ENCODE measurements at regions not wholly inside any gene's neighbourhood (a gene's known extent, or its start where the extent isn't known, plus 50 kb on each side); places are given as distances from the start of the nearest gene placed in this dataset.
A peak's percentile ranks its signal among the peaks of the same experiment; 100 is the strongest.

GRCh38 chr14:94717808-94718207 lies 52.1 kb downstream of the GSC start:
- no peak for DNase-seq

GRCh38 chr14:94716976-94717375 lies 52.9 kb downstream of the GSC start:
- no peak for DNase-seq

DNA sequence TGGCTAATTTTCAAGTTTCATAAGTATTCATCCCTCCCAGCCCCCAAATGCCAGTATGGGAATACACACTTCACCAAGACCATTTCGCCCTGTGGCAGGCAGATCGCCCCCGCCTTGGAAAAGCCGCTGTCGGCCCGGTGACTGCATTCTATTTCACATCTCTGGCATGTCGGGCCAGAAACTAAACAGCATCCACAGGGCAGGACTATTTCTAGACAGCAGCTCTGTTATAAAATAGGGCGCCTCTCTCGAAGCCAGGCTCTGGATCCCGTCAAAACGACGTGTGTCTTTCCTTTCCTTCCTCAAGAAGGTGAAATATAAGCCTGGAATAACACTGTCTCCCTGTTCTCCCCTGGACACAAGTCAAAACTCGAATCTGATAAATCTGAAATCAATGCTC lies 56.8 kb downstream of the GSC start:
- no peak for DNase-seq

- no peak for DNase-seq
Measured at GRCh38 chr14:94710731-94711130, 59.2 kb downstream of the GSC start.

- no peak for DNase-seq
Measured at GRCh38 chr14:94707494-94707893, 62.4 kb downstream of the GSC start.

DNA sequence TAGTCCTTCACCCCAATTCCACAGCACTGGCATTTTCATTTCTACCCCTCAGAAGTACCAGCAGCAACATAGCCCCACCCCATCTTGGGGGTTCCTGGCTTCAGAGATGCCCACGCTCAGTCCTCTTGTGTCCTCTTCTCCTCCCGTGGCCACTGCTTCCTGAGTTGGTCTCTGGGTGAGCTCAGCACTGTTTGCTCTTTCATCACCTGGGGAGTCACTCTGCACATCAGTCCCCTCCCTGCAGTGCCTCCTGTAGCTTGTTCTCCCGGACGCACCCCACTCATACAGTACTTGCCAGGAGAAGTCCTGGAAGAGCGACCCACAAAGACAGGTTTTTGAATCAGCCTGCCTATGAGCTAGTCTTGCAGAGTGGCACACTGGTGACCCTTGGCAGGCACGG lies 63.8 kb downstream of the GSC start:
- no peak for DNase-seq

DNA sequence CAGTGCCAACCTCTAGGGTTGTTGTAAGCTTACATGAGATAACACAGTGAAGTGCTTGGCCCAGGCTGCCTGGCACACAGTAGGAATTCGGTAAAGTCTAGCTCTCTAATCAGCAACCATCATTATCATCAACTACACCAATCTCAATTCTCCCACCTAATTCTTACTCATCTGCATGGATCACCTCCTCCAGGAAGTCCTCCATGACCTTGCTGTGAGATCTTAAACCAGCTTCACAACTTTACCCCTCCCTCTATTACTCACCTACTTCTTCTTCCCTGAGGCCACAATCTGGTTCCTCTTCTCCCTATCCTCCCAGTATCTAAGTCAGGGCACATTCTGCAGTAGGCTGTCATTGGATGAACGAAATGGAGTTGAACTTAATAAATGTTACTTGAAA lies 67.3 kb downstream of the GSC start:
- DNase-seq: no peak

GRCh38 chr14:94701861-94702370 lies 68.0 kb downstream of the GSC start:
- DNase-seq: no peak

- DNase-seq: no peak
Measured at GRCh38 chr14:94700336-94700735, 69.6 kb downstream of the GSC start.

DNA sequence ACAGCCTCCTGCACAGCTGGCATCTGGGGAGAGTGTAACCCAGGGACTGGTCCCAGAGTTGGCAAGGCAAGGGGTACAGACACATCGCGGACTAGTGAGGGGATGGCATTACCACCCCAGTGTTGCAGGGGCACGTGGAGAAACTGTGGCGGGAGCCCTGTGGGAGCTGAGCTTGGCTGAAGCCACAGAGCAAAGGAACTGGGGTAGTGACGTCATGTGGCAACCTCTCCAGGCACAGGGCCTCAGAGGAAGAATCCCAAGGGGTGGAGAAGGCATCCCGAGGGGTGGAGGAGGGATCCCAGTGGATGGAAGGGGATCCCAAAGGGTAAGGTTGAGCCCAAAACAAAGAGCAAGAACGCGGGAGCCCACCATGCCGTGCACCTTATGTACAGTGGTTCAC lies 70.1 kb downstream of the GSC start:
- DNase-seq: no peak

- DNase-seq: no peak
Measured at GRCh38 chr14:94697773-94698556, 71.9 kb downstream of the GSC start.

DNA sequence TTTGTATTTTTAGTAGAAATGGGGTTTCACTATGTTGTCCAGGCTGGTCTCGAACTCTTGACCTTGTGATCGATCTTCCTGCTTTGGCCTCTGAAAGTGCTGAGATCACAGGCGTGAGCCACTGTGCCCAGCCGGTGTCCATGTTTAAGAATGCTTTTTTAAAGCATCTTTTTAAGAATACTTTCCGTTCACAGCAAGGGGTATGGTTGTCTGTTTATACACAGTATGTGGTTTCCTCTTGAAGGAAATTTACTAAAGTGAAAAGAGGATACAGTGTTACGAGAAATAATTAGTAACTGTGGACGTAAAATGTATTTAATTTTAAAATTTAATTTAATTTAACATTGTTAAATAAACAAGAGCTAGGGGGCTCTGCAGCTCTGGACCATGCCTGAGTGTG lies 73.4 kb downstream of the GSC start:
- DNase-seq: no peak

DNA sequence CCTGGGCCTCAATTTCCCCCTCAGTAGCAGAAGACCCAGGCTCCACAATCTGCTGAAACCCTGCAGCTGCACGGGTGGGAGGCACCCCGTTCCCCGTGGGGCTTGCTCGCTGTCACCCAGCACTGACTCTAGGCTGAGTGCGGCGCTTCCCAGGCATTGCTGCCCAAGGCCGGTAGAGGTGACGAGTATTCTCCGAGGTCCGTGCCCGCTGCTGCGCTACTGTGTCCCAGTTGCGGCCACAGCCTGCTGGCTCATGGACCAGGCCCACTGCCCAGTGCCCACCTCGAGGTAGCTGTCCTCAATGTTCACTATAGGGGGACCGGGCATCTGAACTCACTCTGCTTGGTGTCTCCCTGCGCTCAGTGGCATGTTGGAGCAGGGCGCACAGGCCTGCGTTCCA lies 74.7 kb downstream of the GSC start:
- DNase-seq: no peak

GRCh38 chr14:94691660-94692034 lies 78.3 kb downstream of the GSC start:
- DNase-seq: no peak

DNA sequence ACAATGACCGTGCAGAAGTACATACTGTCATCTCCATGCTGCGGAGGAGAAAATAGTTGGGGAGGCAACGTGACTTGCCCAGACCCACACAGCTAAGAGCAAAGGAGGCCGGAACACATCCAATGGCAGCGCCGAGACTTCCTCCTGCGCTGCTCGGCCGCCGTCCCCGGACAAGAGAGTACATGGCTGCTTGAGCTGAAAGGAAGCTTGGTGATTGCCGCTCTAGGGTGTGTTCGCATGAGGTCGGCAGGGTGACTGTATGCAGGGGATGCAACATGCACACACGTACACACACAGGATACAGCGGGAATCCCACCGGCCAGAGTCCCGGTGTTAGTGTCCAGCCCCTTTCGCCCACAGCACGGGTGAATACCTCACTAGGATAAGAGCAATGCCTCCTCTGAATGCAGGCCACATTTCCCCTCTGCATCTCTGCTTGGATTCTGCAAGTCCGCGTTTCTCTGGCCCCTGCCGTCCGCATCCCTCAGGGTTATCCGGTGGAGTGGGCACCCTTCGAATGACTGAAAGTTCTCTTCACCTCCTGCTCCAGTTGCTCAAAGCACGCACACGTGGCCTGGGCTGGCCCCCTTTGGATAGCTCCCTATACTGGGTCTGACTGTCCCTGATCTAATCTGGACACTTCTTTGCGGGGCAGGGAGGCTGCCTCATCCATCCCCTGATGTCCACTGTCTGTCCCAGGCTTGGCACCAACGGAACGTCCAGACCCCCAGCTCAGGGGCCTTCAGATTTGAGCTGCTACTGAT lies 78.8 kb downstream of the GSC start:
- DNase-seq: no peak

DNA sequence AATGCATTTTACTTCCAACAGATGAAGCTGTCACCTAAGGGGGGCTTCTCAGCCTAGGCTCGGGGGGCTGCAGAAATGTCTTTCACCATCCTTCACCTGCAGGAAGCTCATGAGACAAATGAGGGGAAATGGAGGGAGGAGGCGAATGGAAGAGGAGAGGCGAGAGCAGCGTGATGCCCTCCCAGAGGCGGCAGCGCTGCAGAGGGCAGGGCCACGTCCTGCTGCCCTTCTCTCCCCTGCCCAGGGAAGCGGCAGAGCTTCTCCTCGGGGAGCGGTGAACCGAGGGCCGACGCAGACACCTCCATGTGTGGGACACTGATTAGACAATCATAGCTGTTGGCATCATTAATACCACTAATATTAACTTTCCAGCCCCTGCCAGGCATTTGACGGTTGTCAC lies 78.3 kb downstream of the SERPINA3 start:
- DNase-seq: no peak

DNA sequence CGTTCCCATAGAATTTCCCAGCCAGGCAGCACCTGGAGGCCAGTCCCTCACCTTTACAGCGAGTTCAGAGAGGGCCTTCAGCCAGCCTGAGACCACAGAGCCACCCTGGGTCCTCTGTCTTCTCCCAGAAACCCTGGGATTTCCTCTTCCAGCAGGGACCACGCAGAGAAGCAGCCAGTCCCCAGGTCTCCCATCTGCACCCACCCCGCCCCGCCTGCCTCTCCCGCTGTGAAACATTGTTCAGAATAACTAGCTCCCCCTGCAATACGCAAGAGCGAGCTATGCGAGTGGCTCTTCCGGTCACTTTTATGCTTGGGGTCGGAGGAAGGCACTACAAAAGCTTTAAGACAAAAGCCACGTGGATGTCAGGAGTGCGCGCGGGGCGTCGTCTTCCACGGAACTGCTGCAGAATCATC lies 77.8 kb downstream of the SERPINA3 start:
- DNase-seq: no peak

DNA sequence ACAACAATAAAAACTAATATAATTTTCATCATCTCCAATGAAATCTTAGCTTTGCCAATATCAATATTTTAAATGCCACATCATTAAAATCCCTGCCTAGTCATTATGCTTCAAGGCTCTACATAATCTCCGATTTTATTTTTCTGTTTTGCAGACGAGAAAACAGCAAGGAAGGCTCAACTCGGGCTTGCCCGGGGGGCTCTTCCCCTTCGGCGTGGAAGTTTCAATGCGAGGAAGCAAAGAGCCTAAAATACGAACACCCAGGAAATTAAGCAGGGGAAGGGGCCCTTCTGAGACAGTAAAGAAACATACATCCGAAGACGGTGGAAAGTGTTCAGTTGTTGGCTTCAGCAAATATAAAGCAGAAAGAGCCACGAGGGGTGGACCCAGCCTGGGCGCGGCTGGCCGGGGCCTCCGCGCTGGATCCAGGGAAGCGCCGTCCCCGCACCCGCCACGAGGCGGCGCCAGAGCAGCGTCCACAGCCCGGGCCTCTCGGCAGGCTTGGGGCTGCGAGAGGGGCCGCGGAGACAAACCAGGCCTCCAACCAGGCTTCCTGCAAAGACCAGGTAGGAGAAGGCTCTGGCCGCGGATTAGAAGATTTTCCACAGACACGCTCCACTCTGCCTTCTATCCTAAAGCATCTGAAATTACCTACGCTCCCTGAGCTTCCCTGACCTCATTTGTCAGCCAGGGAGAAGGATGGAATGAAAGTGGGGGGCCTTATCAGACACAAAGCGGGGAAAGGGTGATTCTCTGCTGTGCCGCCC lies 77.2 kb downstream of the SERPINA3 start:
- DNase-seq: peak in 1 of 2 donors; percentile 34

GRCh38 chr14:94686511-94687160 lies 74.4 kb downstream of the SERPINA3 start:
- DNase-seq: no peak

DNA sequence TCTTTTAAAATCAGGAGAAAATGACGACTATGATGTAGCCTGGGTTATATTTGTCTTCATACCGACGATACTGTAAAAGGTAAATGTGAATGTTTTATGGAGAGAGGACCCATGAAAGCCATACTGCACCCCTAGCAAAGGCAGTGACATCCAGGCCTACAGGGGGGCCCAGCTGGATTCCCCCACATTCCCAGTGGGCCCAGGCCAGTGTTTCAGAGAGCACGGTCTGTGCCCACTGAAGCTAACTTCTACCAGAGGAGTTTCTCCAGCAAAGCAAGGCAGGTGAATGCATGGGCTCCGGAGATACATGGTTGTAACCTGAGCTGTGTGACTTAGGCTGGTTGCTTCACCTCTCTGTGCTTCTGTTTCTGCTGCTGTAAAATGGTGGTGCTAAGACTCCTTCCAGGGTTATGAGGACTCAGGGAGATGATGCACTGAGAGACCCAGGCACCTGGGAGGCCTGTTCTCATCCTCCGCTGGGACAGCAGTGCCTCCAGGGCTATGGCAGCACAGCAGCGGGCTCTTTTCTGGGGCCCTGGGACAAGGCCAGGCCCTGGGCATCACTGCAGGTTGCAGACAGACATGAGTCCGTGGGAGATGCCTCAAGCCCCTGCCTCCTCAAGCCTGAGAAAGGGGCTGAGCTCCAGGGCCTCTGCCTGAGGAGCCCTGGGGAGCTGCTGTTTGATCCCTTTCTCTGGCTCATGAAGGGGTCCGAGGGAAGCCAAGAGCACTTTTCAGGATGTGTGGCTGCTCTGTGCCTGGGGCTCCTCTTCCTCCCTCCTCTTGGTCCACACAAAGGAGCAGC lies 73.7 kb downstream of the SERPINA3 start:
- no peak for DNase-seq

DNA sequence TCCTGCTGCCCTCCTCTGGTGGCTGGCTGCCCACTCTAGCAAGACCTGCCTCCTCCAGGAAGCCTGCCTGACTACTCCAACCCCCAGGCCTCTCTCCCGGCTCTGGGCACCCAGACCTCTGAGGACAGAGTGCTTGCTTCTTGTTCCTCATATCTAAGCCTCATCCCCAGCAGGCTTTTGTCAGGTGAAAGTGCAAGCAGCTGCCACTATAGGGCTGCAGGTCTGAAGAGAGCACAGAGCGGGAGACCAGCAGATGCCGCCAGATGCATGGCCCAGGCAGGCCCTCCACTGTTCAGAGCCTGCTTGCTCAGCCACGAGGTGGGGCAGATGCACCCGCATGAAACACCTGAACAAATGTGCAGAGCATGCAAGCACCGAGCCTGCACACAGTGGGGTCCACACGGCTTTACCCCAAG lies 73.0 kb downstream of the SERPINA3 start:
- DNase-seq: no peak

GRCh38 chr14:94682736-94683135 lies 70.5 kb downstream of the SERPINA3 start:
- DNase-seq: no peak
